ENCODE measurements at regions not wholly inside any gene's neighbourhood (a gene's known extent, or its start where the extent isn't known, plus 50 kb on each side); places are given as distances from the start of the nearest gene placed in this dataset.

- H3K27me3 Mint-ChIP-seq, result no peaks in the 10 kb centered on the region
- DNase-seq (no peak), ATAC-seq (no peak)
- intact Hi-C loops (cut with micrococcal nuclease), result no loop called here
- TF ChIP-seq CTCF (IDR thresholded peaks at IDR 0.05), result no peak
- H3K9me3 Mint-ChIP-seq, result no peaks in the 10 kb centered on the region
- no peak overlapping the region for H3K27ac Mint-ChIP-seq
- no peak overlapping the region for H3K4me3 Mint-ChIP-seq
- CTCF ChIA-PET, result no interaction called here
- POLR2A ChIA-PET, result no interaction called here
- H3K4me1 Mint-ChIP-seq (ENCODE audit: low read depth), result no peaks in the 10 kb centered on the region
- H3K36me3 Mint-ChIP-seq (ENCODE audit: low read depth), result no peaks in the 10 kb centered on the region
Observed at GRCh38 chr18:68533641-68534040, 181.3 kb downstream of the TMX3 start.

GRCh38 chr18:68532328-68532885 is 182.5 kb downstream of the TMX3 start:
- H3K27me3 Mint-ChIP-seq, result no peaks in the 10 kb centered on the region
- intact Hi-C loops (cut with micrococcal nuclease), result no loop called here
- POLR2A ChIA-PET, result no interaction called here
- H3K27ac Mint-ChIP-seq, result no peak overlapping the region
- no peaks in the 10 kb centered on the region for H3K4me1 Mint-ChIP-seq (ENCODE audit: low read depth)
- H3K9me3 Mint-ChIP-seq, result no peaks in the 10 kb centered on the region
- no peaks in the 10 kb centered on the region for H3K36me3 Mint-ChIP-seq (ENCODE audit: low read depth)
- no peak for ATAC-seq
- no peak for TF ChIP-seq CTCF (IDR thresholded peaks at IDR 0.05)
- H3K4me3 Mint-ChIP-seq, result no peak overlapping the region
- CTCF ChIA-PET, result no interaction called here
- DNase-seq, result no peak

GRCh38 chr18:68525091-68525490 is 189.8 kb downstream of the TMX3 start:
- H3K36me3 Mint-ChIP-seq (ENCODE audit: low read depth), result no peaks in the 10 kb centered on the region
- H3K9me3 Mint-ChIP-seq, result no peaks in the 10 kb centered on the region
- ATAC-seq, result no peak
- intact Hi-C loops (cut with micrococcal nuclease), result no loop called here
- H3K27me3 Mint-ChIP-seq, result no peaks in the 10 kb centered on the region
- DNase-seq, result no peak
- no peaks in the 10 kb centered on the region for H3K4me1 Mint-ChIP-seq (ENCODE audit: low read depth)
- ChIA-PET POLR2A (no interaction called here), CTCF (no interaction called here)
- no peak for TF ChIP-seq CTCF (IDR thresholded peaks at IDR 0.05)
- H3K27ac Mint-ChIP-seq, result no peak overlapping the region
- no peak overlapping the region for H3K4me3 Mint-ChIP-seq

- CTCF ChIA-PET, result no interaction called here
- Mint-ChIP-seq H3K27ac (no peak overlapping the region), H3K27me3 (peaks cover 3% of the 10 kb centered on the region), H3K36me3 (ENCODE audit: low read depth) (no peaks in the 10 kb centered on the region), H3K4me3 (no peak overlapping the region), H3K4me1 (ENCODE audit: low read depth) (no peaks in the 10 kb centered on the region), H3K9me3 (no peaks in the 10 kb centered on the region)
- no peak for TF ChIP-seq CTCF (IDR thresholded peaks at IDR 0.05)
- no peak for DNase-seq
- no peak for ATAC-seq
- POLR2A ChIA-PET, result no interaction called here
- intact Hi-C loops (cut with micrococcal nuclease), result no loop called here
Observed at GRCh38 chr18:68520406-68521075, 194.4 kb downstream of the TMX3 start.

GRCh38 chr18:68519336-68519735 is 195.6 kb downstream of the TMX3 start:
- ChIA-PET CTCF (no interaction called here), POLR2A (no interaction called here)
- DNase-seq, result no peak
- TF ChIP-seq CTCF (IDR thresholded peaks at IDR 0.05), result no peak
- ATAC-seq, result no peak
- intact Hi-C loops (cut with micrococcal nuclease), result no loop called here
- Mint-ChIP-seq H3K27me3 (peaks cover 3% of the 10 kb centered on the region), H3K4me3 (no peak overlapping the region), H3K9me3 (no peaks in the 10 kb centered on the region), H3K36me3 (ENCODE audit: low read depth) (no peaks in the 10 kb centered on the region), H3K4me1 (ENCODE audit: low read depth) (no peaks in the 10 kb centered on the region), H3K27ac (no peak overlapping the region)

Measured in activated CD8-positive, alpha-beta T cell treated with anti-CD3 and anti-CD28 coated beads for 36 hours (primary cell).